OCI-LY7 (cell line): ENCODE measurements at regions not wholly inside any gene's neighbourhood (a gene's known extent, or its start where the extent isn't known, plus 50 kb on each side); places are given as distances from the start of the nearest gene placed in this dataset.

Source experiments
- BruUV-seq: library from RNA; stranded (reverse); fragments of 400-500 nt; replicated peaks from 2 replicates; lab custom pipeline; 2021; lab: Mats Ljungman, UMichigan
- CTCF ChIA-PET: fragments of 300-600 bp; sonication (Branson Sonifier 250); formaldehyde crosslinking; loops from one replicate; lab custom pipeline; 2022; ENCODE audit warnings: antibody characterized with exemption; ENCODE audit not compliant: unreplicated experiment; lab: Charles Lee
- POLR2A ChIA-PET: fragments of 300-600 bp; sonication (Branson Sonifier 250); formaldehyde crosslinking; loops from one replicate; lab custom pipeline; 2022; ENCODE audit warnings: antibody characterized with exemption; lab: Charles Lee
- DNase-seq: peaks from one replicate; pipeline ENCODE4 v3.0.0-alpha.2; 2015; ENCODE audit warnings: low spot score
- H2AFZ ChIP-seq: fragments of 200-600 bp; sonication (generic), shearing (Covaris generic); 2 replicates; pipeline ENCODE4 v1.6.1; 2014; ENCODE audit warnings: mild to moderate bottlenecking, antibody characterized with exemption, low read length, moderate library complexity
- H3K27ac ChIP-seq: fragments of 200-600 bp; sonication (generic); 2 replicates; pipeline ENCODE4 v1.5.1; 2014; ENCODE audit warnings: mixed run types, low read depth, mild to moderate bottlenecking, moderate library complexity, low read length, inconsistent platforms; ENCODE audit not compliant: poor library complexity, severe bottlenecking
- H3K36me3 ChIP-seq: fragments of 200-600 bp; sonication (generic); 2 replicates; pipeline ENCODE4 v1.6.1; 2014; ENCODE audit warnings: mild to moderate bottlenecking, antibody characterized with exemption, low read length, moderate library complexity, mixed read lengths; ENCODE audit not compliant: insufficient read depth
- H3K4me1 ChIP-seq: fragments of 200-600 bp; sonication (generic); 2 replicates; pipeline ENCODE4 v1.5.1; 2014; ENCODE audit warnings: mild to moderate bottlenecking, low read length; ENCODE audit not compliant: insufficient read depth, poor library complexity, severe bottlenecking
- H3K4me2 ChIP-seq: fragments of 200-600 bp; sonication (generic); 2 replicates; pipeline ENCODE4 v1.6.1; 2014; ENCODE audit warnings: mild to moderate bottlenecking, low read length
- H3K4me3 ChIP-seq: fragments of 200-600 bp; sonication (generic); 2 replicates; pipeline ENCODE4 v1.5.1; 2014; ENCODE audit warnings: mild to moderate bottlenecking, low read depth, low read length; ENCODE audit not compliant: poor library complexity, severe bottlenecking
- H3K79me2 ChIP-seq: fragments of 200-600 bp; sonication (generic); 2 replicates; pipeline ENCODE4 v1.6.1; 2016; ENCODE audit warnings: low read depth, mild to moderate bottlenecking, low read length, moderate library complexity, mixed read lengths; ENCODE audit not compliant: insufficient read depth
- H3K9me2 ChIP-seq: fragments of 200-600 bp; sonication (generic); 2 replicates; pipeline ENCODE4 v1.6.1; 2016; ENCODE audit warnings: mild to moderate bottlenecking, low read length, mixed read lengths; ENCODE audit not compliant: insufficient read depth
- H3K9me3 ChIP-seq: fragments of 200-600 bp; sonication (generic); 2 replicates; pipeline ENCODE4 v1.6.1; 2014; ENCODE audit warnings: mild to moderate bottlenecking, mixed run types, low read length, mixed read lengths
- H4K20me1 ChIP-seq: fragments of 200-600 bp; sonication (generic); 2 replicates; pipeline ENCODE4 v1.6.1; 2014; ENCODE audit warnings: mild to moderate bottlenecking, antibody characterized with exemption, low read length, moderate library complexity, mixed read lengths; ENCODE audit not compliant: insufficient read depth
- EZH2phosphoT487 ChIP-seq: fragments of 200-600 bp; sonication (generic); IDR thresholded peaks from 2 replicates; pipeline ENCODE4 v1.6.1; 2018; ENCODE audit warnings: low read depth, borderline replicate concordance, mild to moderate bottlenecking, mixed run types, antibody characterized with exemption, low read length, moderate library complexity, mixed read lengths
- intact Hi-C: fragments of 100-400 bp; cut with micrococcal nuclease; formaldehyde crosslinking; loops from one replicate; pipeline ENCODE4 v1.10.0; 2022; ENCODE audit not compliant: unreplicated experiment
- TF ChIP-seq, protein P1 (sequence below): fragments of 200-600 bp; sonication (generic); conservative IDR thresholded peaks from 2 replicates; pipeline ENCODE4 v1.5.1; 2014; ENCODE audit warnings: mild to moderate bottlenecking, antibody characterized with exemption, low read length, moderate library complexity, mixed read lengths

DNA sequence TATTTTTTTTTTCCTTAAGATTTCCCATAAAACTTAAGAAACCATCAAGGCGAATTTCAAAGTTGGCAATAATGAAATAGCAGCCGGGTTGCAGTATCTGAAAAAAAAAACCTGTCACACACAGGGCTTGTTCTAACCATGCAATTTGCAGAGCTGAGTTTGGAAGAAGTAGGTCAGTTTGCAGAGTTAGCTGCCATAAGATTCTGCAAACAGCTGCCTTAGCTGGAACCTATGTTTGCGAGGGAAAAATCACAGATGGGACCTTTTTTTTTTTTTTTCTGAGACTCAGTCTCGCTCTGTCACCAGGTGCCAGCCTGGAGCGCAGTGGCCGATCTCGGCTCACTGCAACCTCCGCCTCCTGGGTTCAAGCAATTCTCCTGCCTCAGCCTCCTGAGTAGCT is 98.5 kb upstream of the HS3ST4 start:
- CTCF ChIA-PET: no interaction called here
- Histone ChIP-seq H3K9me3 (no peaks in the 10 kb centered on the region), H4K20me1 (no peaks in the 10 kb centered on the region), H2AFZ (no peak overlapping the region), H3K4me2 (no peak overlapping the region), H3K4me1 (no peaks in the 10 kb centered on the region), H3K27ac (no peak overlapping the region), H3K36me3 (no peaks in the 10 kb centered on the region), H3K9me2 (no peaks in the 10 kb centered on the region), H3K79me2 (no peaks in the 10 kb centered on the region), H3K4me3 (no peak overlapping the region)
- TF ChIP-seq, protein P1, sequence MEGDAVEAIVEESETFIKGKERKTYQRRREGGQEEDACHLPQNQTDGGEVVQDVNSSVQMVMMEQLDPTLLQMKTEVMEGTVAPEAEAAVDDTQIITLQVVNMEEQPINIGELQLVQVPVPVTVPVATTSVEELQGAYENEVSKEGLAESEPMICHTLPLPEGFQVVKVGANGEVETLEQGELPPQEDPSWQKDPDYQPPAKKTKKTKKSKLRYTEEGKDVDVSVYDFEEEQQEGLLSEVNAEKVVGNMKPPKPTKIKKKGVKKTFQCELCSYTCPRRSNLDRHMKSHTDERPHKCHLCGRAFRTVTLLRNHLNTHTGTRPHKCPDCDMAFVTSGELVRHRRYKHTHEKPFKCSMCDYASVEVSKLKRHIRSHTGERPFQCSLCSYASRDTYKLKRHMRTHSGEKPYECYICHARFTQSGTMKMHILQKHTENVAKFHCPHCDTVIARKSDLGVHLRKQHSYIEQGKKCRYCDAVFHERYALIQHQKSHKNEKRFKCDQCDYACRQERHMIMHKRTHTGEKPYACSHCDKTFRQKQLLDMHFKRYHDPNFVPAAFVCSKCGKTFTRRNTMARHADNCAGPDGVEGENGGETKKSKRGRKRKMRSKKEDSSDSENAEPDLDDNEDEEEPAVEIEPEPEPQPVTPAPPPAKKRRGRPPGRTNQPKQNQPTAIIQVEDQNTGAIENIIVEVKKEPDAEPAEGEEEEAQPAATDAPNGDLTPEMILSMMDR: no peak
- TF ChIP-seq EZH2phosphoT487: no peak
- BruUV-seq: no TSS peak
- intact Hi-C loops: no loop called here
- no peak for DNase-seq
- POLR2A ChIA-PET: no interaction called here

DNA sequence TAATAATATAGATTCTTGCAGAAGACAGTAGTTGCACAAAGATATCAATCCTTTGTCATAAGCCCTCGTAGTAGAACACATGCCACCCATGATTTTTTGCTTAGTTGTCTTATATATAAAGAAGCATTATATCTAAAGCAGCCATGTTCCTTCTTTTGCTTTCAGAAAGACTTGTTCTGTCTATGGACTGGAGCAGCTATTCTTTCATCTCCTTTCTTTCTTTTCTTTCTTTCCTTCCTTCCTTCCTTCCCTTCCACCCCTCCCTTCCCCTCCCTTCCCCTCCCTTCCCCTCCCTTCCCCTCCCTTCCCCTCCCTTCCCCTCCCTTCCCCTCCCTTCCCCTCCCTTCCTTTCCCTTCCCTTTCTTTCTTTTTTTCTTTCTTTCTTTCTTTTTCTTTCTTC is 104.0 kb upstream of the HS3ST4 start:
- ChIA-PET CTCF (no interaction called here), POLR2A (no interaction called here)
- DNase-seq: no peak
- no TSS peak for BruUV-seq
- Histone ChIP-seq H3K9me3 (no peaks in the 10 kb centered on the region), H3K9me2 (no peaks in the 10 kb centered on the region), H3K27ac (no peak overlapping the region), H3K79me2 (no peaks in the 10 kb centered on the region), H3K4me2 (no peak overlapping the region), H3K4me3 (no peak overlapping the region), H4K20me1 (no peaks in the 10 kb centered on the region), H3K36me3 (no peaks in the 10 kb centered on the region), H3K4me1 (no peaks in the 10 kb centered on the region), H2AFZ (no peak overlapping the region)
- TF ChIP-seq, protein P1: no peak
- no peak for TF ChIP-seq EZH2phosphoT487
- intact Hi-C loops: no loop called here

DNA sequence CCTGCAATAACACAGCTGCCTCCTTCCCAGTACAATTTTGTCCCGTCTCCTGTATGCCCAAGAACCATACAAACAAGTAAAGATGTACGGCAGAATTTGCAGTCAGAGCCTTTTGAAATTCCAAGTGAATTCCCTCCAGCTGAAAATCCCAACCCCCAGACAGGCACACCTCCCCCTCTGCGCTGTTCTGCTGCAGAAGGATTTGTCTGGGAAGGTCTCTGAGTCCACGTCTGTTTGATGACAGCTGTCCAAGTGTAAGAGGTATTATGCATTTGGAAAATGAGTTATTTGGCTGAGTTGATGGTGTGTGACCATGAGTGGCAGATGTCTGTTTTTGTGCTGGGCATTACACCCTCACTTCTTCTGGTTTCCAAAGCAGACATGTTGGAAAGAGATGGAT is 104.9 kb upstream of the HS3ST4 start:
- Histone ChIP-seq H3K4me3 (no peak overlapping the region), H3K9me3 (no peaks in the 10 kb centered on the region), H3K4me1 (no peaks in the 10 kb centered on the region), H2AFZ (no peak overlapping the region), H4K20me1 (no peaks in the 10 kb centered on the region), H3K9me2 (no peaks in the 10 kb centered on the region), H3K36me3 (no peaks in the 10 kb centered on the region), H3K79me2 (no peaks in the 10 kb centered on the region), H3K4me2 (no peak overlapping the region), H3K27ac (no peak overlapping the region)
- ChIA-PET POLR2A (no interaction called here), CTCF (no interaction called here)
- intact Hi-C loops: no loop called here
- TF ChIP-seq EZH2phosphoT487: no peak
- TF ChIP-seq, protein P1: no peak
- BruUV-seq: no TSS peak
- DNase-seq: no peak
